Endothelial cell of umbilical vein (primary cell): ENCODE measurements at regions not wholly inside any gene's neighbourhood (a gene's known extent, or its start where the extent isn't known, plus 50 kb on each side); places are given as distances from the start of the nearest gene placed in this dataset.

Experiments
- EZH2 ChIP-seq: IDR thresholded peaks from 2 replicates; pipeline ENCODE4 v1.6.1; 2012; ENCODE audit warnings: borderline replicate concordance, low read depth, mild to moderate bottlenecking, moderate library complexity, low read length, inconsistent platforms; ENCODE audit not compliant: severe bottlenecking
- FOS ChIP-seq: IDR thresholded peaks from 2 replicates; pipeline ENCODE4 v1.6.1; 2011; ENCODE audit warnings: mild to moderate bottlenecking, low read length, moderate library complexity, borderline replicate concordance; ENCODE audit not compliant: insufficient read depth
- GATA2 ChIP-seq: IDR thresholded peaks from 2 replicates; pipeline ENCODE4 v1.7.0; 2011; ENCODE audit warnings: low read depth, mild to moderate bottlenecking, moderate library complexity, mixed read lengths, low read length; ENCODE audit not compliant: insufficient read length, insufficient read depth
- JUN ChIP-seq: IDR thresholded peaks from 2 replicates; pipeline ENCODE4 v1.6.1; 2011; ENCODE audit warnings: borderline replicate concordance, low read depth; ENCODE audit not compliant: insufficient read length, insufficient read depth
- POLR2A ChIP-seq: IDR thresholded peaks from 2 replicates; pipeline ENCODE4 v1.6.1; 2012; ENCODE audit warnings: low read depth, mild to moderate bottlenecking, control low read depth, low read length
- POLR2AphosphoS5 ChIP-seq: IDR thresholded peaks from 2 replicates; pipeline ENCODE4 v1.6.1; 2012; ENCODE audit warnings: low read depth, mild to moderate bottlenecking, control low read depth, low read length, moderate library complexity; ENCODE audit not compliant: insufficient read depth
- TF ChIP-seq, protein P1 (sequence below): IDR thresholded peaks from 2 replicates; pipeline ENCODE4 v1.6.1; 2011; ENCODE audit not compliant: insufficient read depth, insufficient read length
- TF ChIP-seq, protein P2 (sequence below), 2 donors: IDR thresholded peaks; 1 replicate in 1 of 2; 2 replicates in 1 of 2; pipeline ENCODE4 v1.5.1; 2011; ENCODE audit warnings: low read length in 2 of 2, mild to moderate bottlenecking in 2 of 2, moderate library complexity in 2 of 2, control low read depth in 1 of 2, inconsistent platforms in 1 of 2, low read depth in 1 of 2; ENCODE audit not compliant: insufficient read depth in 1 of 2; ENCODE audit errors: extremely low read depth in 1 of 2

DNA sequence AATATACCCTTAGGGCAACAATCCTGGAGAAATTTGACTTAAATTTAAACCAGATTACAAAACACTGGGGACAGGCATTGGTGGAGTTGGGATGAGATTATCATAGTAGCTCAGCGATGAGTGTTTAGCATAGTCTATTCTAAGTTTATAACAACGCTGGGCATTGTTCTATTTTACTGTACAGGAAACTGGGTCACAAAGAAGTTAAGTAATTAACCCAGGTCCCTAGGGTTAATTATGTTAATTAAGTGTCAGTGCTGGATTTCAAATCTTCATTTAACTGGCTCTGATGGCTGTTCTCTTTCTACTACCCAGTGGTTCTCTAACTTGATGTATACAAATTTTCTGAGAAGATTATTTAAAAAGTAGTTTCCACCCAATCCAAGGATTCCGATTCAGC lies 388.9 kb downstream of the KCNRG start:
- TF ChIP-seq, protein P1, sequence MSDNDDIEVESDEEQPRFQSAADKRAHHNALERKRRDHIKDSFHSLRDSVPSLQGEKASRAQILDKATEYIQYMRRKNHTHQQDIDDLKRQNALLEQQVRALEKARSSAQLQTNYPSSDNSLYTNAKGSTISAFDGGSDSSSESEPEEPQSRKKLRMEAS: no peak
- TF ChIP-seq, protein P2, sequence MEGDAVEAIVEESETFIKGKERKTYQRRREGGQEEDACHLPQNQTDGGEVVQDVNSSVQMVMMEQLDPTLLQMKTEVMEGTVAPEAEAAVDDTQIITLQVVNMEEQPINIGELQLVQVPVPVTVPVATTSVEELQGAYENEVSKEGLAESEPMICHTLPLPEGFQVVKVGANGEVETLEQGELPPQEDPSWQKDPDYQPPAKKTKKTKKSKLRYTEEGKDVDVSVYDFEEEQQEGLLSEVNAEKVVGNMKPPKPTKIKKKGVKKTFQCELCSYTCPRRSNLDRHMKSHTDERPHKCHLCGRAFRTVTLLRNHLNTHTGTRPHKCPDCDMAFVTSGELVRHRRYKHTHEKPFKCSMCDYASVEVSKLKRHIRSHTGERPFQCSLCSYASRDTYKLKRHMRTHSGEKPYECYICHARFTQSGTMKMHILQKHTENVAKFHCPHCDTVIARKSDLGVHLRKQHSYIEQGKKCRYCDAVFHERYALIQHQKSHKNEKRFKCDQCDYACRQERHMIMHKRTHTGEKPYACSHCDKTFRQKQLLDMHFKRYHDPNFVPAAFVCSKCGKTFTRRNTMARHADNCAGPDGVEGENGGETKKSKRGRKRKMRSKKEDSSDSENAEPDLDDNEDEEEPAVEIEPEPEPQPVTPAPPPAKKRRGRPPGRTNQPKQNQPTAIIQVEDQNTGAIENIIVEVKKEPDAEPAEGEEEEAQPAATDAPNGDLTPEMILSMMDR (IDR thresholded peaks at IDR 0.05; ENCODE audit: extremely low read depth in 1 of 2, insufficient read depth in 1 of 2, low read depth in 1 of 2, low read length in 2 of 2): no peak
- TF ChIP-seq POLR2A (no peak), POLR2AphosphoS5 (no peak), EZH2 (no peak), JUN (no peak), FOS (no peak), GATA2 (no peak)
